ENCODE measurements at regions not wholly inside any gene's neighbourhood (a gene's known extent, or its start where the extent isn't known, plus 50 kb on each side); places are given as distances from the start of the nearest gene placed in this dataset.

- DNase-seq, result no peak
Observed at GRCh38 chr18:38898167-38898566, 1332.6 kb upstream of the CELF4 start.

DNA sequence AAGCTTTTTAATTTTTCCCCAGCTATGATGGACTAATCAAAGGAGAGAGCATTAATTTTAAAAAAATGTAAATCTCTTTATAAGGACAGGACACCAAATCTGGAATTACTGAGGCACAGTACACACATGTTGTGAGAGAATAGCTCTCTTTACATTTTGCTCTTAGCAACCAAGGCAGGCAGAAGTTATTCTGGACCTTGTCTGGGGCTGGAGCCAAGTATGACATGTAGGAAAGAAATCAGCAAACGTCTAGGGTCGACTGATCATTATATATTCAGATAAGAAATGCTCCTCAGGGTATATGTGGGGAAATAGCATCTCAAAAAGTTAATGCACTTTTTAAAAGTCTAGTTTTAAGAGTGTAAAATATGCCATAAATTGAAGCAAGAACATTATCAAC, 1330.0 kb upstream of the CELF4 start:
- no peak for DNase-seq

DNA sequence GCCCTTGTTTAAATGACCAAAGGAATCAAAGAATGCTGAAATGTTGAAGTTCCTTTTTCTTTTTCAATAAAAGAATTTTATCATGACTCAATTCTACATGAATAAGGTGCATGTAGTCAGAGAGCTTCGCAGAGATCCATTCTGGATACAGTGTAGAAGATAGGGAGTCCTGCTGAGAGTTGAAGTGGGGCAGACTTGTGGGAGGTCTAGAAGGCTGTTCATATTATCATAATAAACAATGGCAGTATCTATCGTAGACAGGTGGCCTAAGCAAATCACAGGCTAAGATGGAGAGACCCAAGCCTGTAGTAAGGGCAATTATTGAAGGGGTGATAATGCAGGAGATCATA, 1322.0 kb upstream of the CELF4 start:
- no peak for DNase-seq

GRCh38 chr18:38886861-38887670, 1321.5 kb upstream of the CELF4 start:
- DNase-seq, result no peak

DNA sequence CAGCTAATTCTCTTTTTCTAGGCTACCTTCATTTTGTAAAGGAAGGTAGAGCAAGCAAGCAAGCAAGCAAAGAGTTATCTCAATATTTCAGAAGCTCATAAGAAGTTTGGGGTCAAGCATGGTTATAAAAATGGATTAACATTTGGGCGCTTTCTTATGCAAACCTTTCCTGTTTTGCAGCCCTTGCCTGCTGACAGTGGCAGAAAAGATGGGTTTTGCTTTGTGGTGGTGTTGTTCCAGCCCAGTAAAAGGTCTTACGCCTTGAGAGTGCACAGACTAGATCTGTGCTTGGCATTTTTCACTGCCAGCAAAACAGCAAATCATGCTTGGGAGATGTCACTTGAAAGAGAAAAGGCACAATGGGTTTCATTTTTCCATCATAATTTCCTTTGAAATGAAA, 1320.6 kb upstream of the CELF4 start:
- DNase-seq, result no peak

- no peak for DNase-seq
Observed at GRCh38 chr18:38884050-38884449, 1318.5 kb upstream of the CELF4 start.

- no peak for DNase-seq
Observed at GRCh38 chr18:38883111-38883510, 1317.5 kb upstream of the CELF4 start.

GRCh38 chr18:38879871-38880270, 1314.3 kb upstream of the CELF4 start:
- DNase-seq, result no peak

- DNase-seq, result no peak
Observed at GRCh38 chr18:38872342-38872741, 1306.7 kb upstream of the CELF4 start.

DNA sequence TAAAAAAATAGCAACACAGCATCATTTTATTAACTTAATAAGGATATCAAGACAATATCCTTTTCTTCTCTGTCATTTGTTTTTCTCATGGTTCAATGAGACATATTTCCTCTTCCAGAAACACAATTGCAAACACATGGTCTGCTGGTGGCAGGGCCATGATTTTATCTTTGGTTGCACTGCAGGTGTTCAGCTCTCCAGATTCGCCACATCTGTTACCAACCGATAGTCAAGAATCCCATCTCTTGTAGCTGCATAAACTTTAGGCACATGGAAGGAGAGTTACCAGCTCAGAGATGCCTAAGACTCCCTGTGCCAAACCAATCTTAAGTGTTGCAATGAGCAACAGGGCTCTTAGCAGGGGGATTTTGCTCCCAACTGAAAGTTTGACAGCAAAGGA, 1303.2 kb upstream of the CELF4 start:
- no peak for DNase-seq

GRCh38 chr18:38867680-38868079, 1302.1 kb upstream of the CELF4 start:
- DNase-seq, result no peak

DNA sequence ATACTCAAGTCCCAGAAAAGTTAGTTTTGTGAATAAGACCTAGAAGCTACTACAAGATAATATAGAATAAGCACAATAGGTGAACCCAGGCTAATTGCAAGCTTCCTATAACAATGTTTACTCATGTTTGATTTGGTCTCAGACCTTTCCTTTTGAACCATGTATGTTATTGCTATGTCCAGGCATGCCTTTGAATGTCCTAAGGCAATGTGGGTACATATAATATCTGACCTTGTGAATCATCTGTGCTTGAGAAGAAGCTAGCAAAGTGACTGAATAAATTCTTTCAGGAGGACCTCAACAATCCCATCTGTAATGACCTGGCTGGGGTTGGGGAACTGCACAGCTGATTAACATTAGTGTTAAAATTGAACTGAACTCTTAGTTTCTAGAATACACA, 1285.9 kb upstream of the CELF4 start:
- no peak for DNase-seq

DNA sequence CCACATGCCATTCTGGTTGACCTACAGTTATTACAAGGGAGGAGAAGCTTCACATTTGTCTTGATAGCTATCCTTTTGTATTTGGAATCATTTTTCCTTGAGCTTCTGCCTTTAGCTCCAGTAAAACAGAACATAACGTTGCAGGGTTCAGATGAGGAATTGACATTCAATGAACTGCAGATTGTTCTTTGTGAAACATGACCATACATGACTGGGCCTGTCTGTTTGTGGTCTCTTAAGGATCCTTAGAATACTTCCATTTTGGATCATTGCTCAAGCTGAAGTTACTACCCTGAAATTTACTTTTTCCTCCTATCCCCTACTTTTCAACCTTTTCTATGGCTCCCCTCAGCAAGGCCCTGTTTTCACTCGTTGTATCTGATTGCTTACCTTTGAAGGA, 1281.7 kb upstream of the CELF4 start:
- no peak for DNase-seq

DNA sequence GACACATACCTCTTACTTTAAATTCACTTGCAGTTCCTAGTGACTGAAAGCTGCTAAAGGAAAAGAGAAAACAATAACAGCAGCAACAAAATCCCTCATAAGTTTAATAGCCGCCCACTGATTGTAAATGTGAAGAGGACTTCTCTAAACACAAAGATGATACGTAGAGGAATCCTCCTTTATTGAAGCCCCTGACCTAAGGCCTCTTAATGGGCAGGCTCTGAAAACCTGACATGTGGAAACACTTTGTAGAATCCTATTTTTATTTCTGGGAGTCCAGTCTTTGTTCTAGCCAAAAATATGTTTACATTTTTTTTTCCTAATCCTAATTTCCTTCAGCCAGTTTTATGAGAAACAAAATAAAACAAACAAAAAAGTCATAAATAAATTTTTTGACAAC, 1277.7 kb upstream of the CELF4 start:
- DNase-seq, result no peak

GRCh38 chr18:38826247-38826646, 1260.6 kb upstream of the CELF4 start:
- DNase-seq, result no peak

GRCh38 chr18:38811209-38811608, 1245.6 kb upstream of the CELF4 start:
- DNase-seq, result no peak

DNA sequence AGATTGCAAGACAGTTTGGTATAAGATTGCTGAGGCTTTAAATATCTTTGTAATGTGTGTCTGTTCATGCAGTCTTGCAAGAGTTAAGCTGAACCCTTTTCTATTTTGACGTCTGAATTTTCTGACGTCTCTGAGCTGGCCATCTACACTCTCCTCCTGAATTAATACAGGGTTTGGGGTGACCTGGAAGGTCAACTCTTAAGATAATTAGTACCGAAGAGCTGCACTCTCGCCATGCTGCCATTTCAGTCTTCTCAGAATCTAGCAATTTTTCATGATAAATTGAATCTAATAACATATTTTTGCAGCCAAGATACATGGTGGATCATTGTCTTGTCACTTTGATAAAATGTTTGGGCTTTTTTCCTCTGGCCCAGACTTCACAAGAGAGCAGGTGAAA, 1245.2 kb upstream of the CELF4 start:
- no peak for DNase-seq

- DNase-seq, result no peak
Observed at GRCh38 chr18:38807915-38808314, 1242.3 kb upstream of the CELF4 start.

GRCh38 chr18:38805256-38805655, 1239.7 kb upstream of the CELF4 start:
- DNase-seq, result no peak

- no peak for DNase-seq
Observed at GRCh38 chr18:38801640-38802039, 1236.0 kb upstream of the CELF4 start.

DNA sequence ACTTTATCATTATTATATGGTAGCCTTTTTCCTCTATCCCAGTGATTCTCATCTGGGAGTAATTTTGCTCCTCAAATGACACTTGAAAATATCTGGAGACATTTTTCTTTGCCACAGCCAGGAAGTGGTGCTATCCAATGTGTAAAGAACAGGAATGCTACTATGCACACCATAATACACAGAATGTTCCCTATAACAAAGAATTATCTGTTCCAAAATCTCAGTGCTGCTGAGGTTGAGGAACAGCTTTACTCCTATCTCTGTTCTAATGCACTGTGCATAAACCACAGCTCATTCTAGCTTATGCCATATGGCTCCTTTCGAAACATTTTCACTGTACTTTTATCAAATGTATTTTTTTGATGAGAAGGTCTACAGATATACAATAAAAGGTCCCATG, 1231.2 kb upstream of the CELF4 start:
- DNase-seq, result no peak

GRCh38 chr18:38792731-38793130, 1227.1 kb upstream of the CELF4 start:
- no peak for DNase-seq

DNA sequence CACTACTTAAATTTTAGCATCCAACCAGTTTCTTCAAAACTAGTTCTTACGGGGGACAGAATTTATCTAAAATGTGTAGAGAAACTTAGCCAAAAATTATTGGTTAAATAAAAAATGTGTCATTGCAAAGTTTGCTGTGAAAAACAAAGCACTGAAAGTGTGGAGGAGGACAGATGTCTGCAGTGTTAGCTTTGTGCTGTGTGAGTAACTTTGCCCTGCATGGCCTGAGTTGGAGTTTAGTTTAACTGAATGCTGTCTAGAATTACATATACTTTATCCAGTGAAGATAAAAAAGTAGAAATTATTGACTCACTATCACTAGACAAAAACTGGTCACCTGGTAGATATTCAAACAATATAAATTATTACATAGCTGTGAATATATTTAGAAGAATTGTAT, 1225.2 kb upstream of the CELF4 start:
- DNase-seq, result no peak

DNA sequence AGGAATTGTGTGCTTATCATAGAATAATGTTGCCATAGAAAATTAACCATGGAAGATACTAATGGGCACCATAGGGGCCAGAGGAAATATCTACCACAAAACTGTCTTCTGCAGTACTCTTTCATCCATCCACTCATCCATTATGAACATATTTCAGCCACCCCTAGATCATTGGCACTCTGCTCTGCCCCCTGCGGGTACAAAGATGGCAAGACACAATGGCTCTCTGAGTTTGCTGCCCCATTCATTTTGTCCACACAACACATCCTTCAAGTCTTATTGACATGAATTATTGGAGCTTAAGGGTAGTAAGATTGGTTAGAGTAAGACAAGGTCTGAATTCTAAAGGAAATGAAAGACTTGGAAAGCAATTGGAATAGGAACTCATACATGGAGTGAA, 1224.7 kb upstream of the CELF4 start:
- DNase-seq, result no peak

DNA sequence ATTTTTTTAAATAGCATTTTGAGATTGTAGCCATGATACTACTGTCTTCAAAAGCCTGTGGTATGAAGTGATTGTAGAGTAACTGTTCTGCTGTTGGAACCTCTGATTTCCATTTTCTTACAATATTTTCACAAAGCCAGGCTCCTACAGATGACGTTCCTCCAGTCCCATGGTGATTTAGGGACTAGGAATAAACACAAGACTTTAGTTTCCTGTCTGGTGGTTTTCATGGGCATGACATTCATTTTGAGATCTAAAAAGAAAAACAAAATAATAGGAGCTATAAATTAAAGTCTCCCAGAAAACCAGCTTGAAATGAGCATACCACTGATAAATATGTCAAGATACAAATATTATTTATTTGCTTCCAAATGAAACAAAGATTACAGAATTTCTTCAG, 1223.5 kb upstream of the CELF4 start:
- no peak for DNase-seq

GRCh38 chr18:38786906-38787305, 1221.3 kb upstream of the CELF4 start:
- no peak for DNase-seq

All from activated CD4-positive, alpha-beta T cell treated with anti-CD3 and anti-CD28 coated beads, Interleukin-2, amount 50 U/mL, for 48 hours (primary cell).